ENCODE measurements at regions not wholly inside any gene's neighbourhood (a gene's known extent, or its start where the extent isn't known, plus 50 kb on each side); places are given as distances from the start of the nearest gene placed in this dataset.

DNA sequence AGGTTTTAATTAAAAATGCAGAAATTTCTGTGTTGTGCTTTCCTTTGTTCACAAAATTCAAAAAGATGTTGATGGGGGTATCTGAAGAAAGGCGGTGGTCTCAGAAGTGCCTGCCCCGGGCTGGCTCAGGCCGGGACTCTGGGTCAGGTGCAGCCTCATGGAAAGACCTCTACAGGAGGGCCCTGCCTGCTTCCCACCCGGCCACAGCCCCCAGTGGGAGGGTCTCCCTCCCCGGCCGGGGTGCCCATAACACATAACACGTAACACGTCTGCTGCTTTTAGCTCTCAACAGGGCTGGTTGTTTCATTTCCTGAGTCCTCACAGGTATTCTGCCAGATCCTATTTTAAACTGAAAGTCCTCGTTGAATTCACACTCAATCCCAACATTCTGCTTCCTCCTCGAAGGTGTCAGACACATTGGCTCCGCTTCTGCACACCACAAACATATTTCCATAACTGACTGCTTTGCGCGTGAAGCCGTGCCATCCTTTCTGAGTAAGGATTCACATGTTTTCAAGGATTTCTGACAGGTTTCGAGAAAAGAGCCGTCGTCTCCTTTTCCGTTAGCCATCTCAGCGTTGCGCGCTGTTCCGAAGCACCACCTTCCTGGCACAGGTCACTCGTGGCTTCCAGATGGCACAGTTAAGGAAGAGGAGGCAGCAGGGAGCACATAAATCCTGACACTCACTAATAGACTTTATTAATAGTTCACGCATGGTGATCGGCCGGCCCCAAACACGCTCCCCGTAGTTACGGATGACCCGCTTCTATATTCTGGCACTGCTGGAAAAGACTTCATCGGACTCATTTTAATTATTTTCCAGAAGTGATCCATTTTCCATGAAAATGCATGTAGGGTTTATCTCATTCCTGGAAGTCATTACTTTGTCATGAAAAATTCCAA lies 569.3 kb downstream of the BRD1 start:
- TF ChIP-seq, protein P1, sequence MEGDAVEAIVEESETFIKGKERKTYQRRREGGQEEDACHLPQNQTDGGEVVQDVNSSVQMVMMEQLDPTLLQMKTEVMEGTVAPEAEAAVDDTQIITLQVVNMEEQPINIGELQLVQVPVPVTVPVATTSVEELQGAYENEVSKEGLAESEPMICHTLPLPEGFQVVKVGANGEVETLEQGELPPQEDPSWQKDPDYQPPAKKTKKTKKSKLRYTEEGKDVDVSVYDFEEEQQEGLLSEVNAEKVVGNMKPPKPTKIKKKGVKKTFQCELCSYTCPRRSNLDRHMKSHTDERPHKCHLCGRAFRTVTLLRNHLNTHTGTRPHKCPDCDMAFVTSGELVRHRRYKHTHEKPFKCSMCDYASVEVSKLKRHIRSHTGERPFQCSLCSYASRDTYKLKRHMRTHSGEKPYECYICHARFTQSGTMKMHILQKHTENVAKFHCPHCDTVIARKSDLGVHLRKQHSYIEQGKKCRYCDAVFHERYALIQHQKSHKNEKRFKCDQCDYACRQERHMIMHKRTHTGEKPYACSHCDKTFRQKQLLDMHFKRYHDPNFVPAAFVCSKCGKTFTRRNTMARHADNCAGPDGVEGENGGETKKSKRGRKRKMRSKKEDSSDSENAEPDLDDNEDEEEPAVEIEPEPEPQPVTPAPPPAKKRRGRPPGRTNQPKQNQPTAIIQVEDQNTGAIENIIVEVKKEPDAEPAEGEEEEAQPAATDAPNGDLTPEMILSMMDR (conservative IDR thresholded peaks at IDR 0.05; ENCODE audit: low read depth in 2 of 2): no peak
- TF ChIP-seq CREB1 (CRISPR knock-in tag; IDR thresholded peaks at IDR 0.05; ENCODE audit: low read depth) (no peak), NANOG (IDR thresholded peaks at IDR 0.05; ENCODE audit: borderline replicate concordance) (no peak), EZH2 (IDR thresholded peaks at IDR 0.05; ENCODE audit: low read depth, unreplicated experiment) (no peak), POLR2AphosphoS5 (IDR thresholded peaks at IDR 0.05; ENCODE audit: low read depth) (no peak)
- TF ChIP-seq, protein P2, sequence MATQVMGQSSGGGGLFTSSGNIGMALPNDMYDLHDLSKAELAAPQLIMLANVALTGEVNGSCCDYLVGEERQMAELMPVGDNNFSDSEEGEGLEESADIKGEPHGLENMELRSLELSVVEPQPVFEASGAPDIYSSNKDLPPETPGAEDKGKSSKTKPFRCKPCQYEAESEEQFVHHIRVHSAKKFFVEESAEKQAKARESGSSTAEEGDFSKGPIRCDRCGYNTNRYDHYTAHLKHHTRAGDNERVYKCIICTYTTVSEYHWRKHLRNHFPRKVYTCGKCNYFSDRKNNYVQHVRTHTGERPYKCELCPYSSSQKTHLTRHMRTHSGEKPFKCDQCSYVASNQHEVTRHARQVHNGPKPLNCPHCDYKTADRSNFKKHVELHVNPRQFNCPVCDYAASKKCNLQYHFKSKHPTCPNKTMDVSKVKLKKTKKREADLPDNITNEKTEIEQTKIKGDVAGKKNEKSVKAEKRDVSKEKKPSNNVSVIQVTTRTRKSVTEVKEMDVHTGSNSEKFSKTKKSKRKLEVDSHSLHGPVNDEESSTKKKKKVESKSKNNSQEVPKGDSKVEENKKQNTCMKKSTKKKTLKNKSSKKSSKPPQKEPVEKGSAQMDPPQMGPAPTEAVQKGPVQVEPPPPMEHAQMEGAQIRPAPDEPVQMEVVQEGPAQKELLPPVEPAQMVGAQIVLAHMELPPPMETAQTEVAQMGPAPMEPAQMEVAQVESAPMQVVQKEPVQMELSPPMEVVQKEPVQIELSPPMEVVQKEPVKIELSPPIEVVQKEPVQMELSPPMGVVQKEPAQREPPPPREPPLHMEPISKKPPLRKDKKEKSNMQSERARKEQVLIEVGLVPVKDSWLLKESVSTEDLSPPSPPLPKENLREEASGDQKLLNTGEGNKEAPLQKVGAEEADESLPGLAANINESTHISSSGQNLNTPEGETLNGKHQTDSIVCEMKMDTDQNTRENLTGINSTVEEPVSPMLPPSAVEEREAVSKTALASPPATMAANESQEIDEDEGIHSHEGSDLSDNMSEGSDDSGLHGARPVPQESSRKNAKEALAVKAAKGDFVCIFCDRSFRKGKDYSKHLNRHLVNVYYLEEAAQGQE (IDR thresholded peaks at IDR 0.05; ENCODE audit: unreplicated experiment): no peak

All from GM23338 (cell line).